Vagina (tissue), 2 donors: ENCODE measurements at regions not wholly inside any gene's neighbourhood (a gene's known extent, or its start where the extent isn't known, plus 50 kb on each side); places are given as distances from the start of the nearest gene placed in this dataset.

Experiments used
- CTCF ChIP-seq, 3 experiments: fragments of 450-650 bp in 2 of 3; fragments of 200-600 bp in 1 of 3; sonication (generic) in 1 of 3; IDR thresholded peaks; one replicate each; pipeline ENCODE4 v1.5.1; 2017 to 2019; ENCODE audit warnings: antibody characterized with exemption in 3 of 3, mild to moderate bottlenecking in 2 of 3, moderate library complexity in 2 of 3
- POLR2A ChIP-seq, 2 donors: fragments of 450-650 bp; IDR thresholded peaks; one replicate each; pipeline ENCODE4 v1.6.1; 2017; ENCODE audit warnings: antibody characterized with exemption in 2 of 2, mild to moderate bottlenecking in 2 of 2, moderate library complexity in 2 of 2
- POLR2AphosphoS5 ChIP-seq, 2 donors: sonication (generic); formaldehyde crosslinking; IDR thresholded peaks; one replicate each; pipeline ENCODE4 v1.9.0; 2017; ENCODE audit warnings: antibody characterized with exemption in 2 of 2, mild to moderate bottlenecking in 2 of 2, low read depth in 1 of 2; ENCODE audit not compliant: insufficient read depth in 1 of 2

- TF ChIP-seq CTCF (IDR thresholded peaks at IDR 0.05) (no peak), POLR2A (IDR thresholded peaks at IDR 0.05) (no peak), POLR2AphosphoS5 (IDR thresholded peaks at IDR 0.05; ENCODE audit: insufficient read depth in 1 of 2, low read depth in 1 of 2) (no peak)
Measured at GRCh38 chr11:89583580-89583979, 92.4 kb upstream of the NOX4 start.
